ENCODE measurements at regions not wholly inside any gene's neighbourhood (a gene's known extent, or its start where the extent isn't known, plus 50 kb on each side); places are given as distances from the start of the nearest gene placed in this dataset.

- Mint-ChIP-seq H3K36me3 (no peaks in the 10 kb centered on the region), H3K4me1 (no peaks in the 10 kb centered on the region), H3K27ac (no peak overlapping the region), H3K9me3 (no peaks in the 10 kb centered on the region), H3K27me3 (ENCODE audit: low read depth) (peaks cover 6% of the 10 kb centered on the region), H3K4me3 (no peak overlapping the region)
- no peak for DNase-seq (ENCODE audit: low spot score in 2 of 2, unreplicated experiment in 2 of 2)
- TF ChIP-seq, protein P1, sequence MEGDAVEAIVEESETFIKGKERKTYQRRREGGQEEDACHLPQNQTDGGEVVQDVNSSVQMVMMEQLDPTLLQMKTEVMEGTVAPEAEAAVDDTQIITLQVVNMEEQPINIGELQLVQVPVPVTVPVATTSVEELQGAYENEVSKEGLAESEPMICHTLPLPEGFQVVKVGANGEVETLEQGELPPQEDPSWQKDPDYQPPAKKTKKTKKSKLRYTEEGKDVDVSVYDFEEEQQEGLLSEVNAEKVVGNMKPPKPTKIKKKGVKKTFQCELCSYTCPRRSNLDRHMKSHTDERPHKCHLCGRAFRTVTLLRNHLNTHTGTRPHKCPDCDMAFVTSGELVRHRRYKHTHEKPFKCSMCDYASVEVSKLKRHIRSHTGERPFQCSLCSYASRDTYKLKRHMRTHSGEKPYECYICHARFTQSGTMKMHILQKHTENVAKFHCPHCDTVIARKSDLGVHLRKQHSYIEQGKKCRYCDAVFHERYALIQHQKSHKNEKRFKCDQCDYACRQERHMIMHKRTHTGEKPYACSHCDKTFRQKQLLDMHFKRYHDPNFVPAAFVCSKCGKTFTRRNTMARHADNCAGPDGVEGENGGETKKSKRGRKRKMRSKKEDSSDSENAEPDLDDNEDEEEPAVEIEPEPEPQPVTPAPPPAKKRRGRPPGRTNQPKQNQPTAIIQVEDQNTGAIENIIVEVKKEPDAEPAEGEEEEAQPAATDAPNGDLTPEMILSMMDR (IDR thresholded peaks at IDR 0.05; ENCODE audit: unreplicated experiment) = no peak
Observed at GRCh38 chr4:153062652-153063168, 126.6 kb downstream of the FHDC1 start.

GRCh38 chr4:153063490-153063889, 127.4 kb downstream of the FHDC1 start:
- Mint-ChIP-seq H3K36me3 (no peaks in the 10 kb centered on the region), H3K4me1 (no peaks in the 10 kb centered on the region), H3K27ac (no peak overlapping the region), H3K27me3 (ENCODE audit: low read depth) (peaks cover 2% of the 10 kb centered on the region), H3K4me3 (no peak overlapping the region), H3K9me3 (no peaks in the 10 kb centered on the region)
- TF ChIP-seq, protein P1 (IDR thresholded peaks at IDR 0.05; ENCODE audit: unreplicated experiment) = no peak
- no peak for DNase-seq (ENCODE audit: low spot score in 2 of 2, unreplicated experiment in 2 of 2)

GRCh38 chr4:153064571-153064970, 128.4 kb downstream of the FHDC1 start:
- Mint-ChIP-seq H3K36me3 (no peaks in the 10 kb centered on the region), H3K27ac (no peak overlapping the region), H3K9me3 (no peaks in the 10 kb centered on the region), H3K27me3 (ENCODE audit: low read depth) (no peaks in the 10 kb centered on the region), H3K4me3 (no peak overlapping the region), H3K4me1 (no peaks in the 10 kb centered on the region)
- TF ChIP-seq, protein P1 (IDR thresholded peaks at IDR 0.05; ENCODE audit: unreplicated experiment) = no peak
- no peak for DNase-seq (ENCODE audit: low spot score in 2 of 2, unreplicated experiment in 2 of 2)

DNA sequence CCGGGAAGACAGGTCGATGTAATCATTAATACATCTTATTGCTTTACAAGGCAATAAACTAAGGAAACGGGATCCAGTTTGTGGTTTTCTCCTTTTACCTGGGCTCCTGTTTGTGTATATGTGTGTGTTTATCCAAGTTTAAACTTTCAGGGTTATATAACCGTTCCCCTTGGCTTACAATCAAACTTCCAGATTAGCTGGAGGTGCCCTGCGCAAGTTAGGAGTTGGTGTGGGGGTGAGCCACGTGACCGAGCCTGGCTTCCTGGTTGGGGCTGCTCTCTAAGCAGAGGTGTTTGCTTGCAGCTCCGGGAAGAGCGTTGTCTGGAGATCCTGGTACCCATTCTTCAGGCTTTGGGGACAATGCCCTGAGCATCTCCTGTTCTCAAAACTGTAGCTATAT, 129.2 kb downstream of the FHDC1 start:
- H3K4me3 Mint-ChIP-seq = no peak overlapping the region
- H3K4me1 Mint-ChIP-seq = no peaks in the 10 kb centered on the region
- no peaks in the 10 kb centered on the region for H3K9me3 Mint-ChIP-seq
- H3K36me3 Mint-ChIP-seq = no peaks in the 10 kb centered on the region
- no peak overlapping the region for H3K27ac Mint-ChIP-seq
- no peak for DNase-seq (ENCODE audit: low spot score in 2 of 2, unreplicated experiment in 2 of 2)
- no peaks in the 10 kb centered on the region for H3K27me3 Mint-ChIP-seq (ENCODE audit: low read depth)
- TF ChIP-seq, protein P1 (IDR thresholded peaks at IDR 0.05; ENCODE audit: unreplicated experiment) = no peak

DNA sequence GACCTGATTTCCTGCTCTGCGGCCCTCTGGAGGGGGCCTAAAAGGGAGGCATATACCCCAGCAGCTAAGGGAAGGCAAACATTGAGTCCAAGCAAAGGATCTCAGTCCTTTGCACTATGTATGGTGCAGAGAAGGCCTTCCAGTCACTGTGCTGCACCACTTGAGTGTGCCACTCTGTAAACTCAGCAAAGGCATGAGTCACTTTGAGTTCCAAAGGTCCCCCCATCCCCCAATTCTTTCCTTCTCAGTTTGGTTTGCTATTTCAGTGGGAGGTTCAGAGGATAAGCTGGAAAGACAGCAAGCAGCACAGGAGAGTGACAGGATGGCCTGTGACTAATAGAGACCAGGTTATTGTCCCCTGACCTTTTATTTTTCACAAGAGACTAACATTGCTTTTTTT, 131.3 kb downstream of the FHDC1 start:
- H3K27me3 Mint-ChIP-seq (ENCODE audit: low read depth) = no peaks in the 10 kb centered on the region
- H3K4me3 Mint-ChIP-seq = no peak overlapping the region
- no peak overlapping the region for H3K27ac Mint-ChIP-seq
- no peaks in the 10 kb centered on the region for H3K4me1 Mint-ChIP-seq
- peaks cover 3% of the 10 kb centered on the region for H3K9me3 Mint-ChIP-seq
- no peaks in the 10 kb centered on the region for H3K36me3 Mint-ChIP-seq
- TF ChIP-seq, protein P1 (IDR thresholded peaks at IDR 0.05; ENCODE audit: unreplicated experiment) = no peak
- no peak for DNase-seq (ENCODE audit: low spot score in 2 of 2, unreplicated experiment in 2 of 2)

DNA sequence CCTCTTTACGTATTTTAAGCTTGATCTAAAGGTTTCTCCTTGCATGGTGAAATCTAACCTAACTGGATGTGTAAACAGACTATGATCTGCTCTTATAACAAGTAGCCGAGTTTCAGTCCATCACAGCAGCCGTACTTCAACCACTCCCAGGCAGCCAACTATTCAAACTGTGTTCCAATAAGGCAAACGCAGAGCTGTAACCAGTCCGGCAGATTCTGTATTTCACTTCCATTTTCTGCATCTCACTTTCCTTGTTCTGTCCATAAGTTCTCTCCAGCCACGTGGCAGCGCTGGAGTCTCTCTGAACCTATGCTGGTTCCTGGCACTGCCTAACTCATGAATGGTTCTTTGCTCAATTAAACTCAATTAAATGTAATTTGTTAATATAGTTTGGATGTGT, 132.6 kb downstream of the FHDC1 start:
- DNase-seq (ENCODE audit: low spot score in 2 of 2, unreplicated experiment in 2 of 2) = no peak
- peaks cover 3% of the 10 kb centered on the region for H3K9me3 Mint-ChIP-seq
- no peak overlapping the region for H3K27ac Mint-ChIP-seq
- no peaks in the 10 kb centered on the region for H3K27me3 Mint-ChIP-seq (ENCODE audit: low read depth)
- H3K36me3 Mint-ChIP-seq = no peaks in the 10 kb centered on the region
- H3K4me3 Mint-ChIP-seq = no peak overlapping the region
- TF ChIP-seq, protein P1 (IDR thresholded peaks at IDR 0.05; ENCODE audit: unreplicated experiment) = no peak
- H3K4me1 Mint-ChIP-seq = no peaks in the 10 kb centered on the region
